Effector CD4-positive, alpha-beta T cell (primary cell): ENCODE measurements at regions not wholly inside any gene's neighbourhood (a gene's known extent, or its start where the extent isn't known, plus 50 kb on each side); places are given as distances from the start of the nearest gene placed in this dataset.
"Not testable (repeated sequence)": the region's sequence is repeated elsewhere in the genome, so short reads cannot be mapped to it uniquely, and the experiment has no call there.

Experiments
- DNase-seq: peaks from one replicate; pipeline ENCODE4 v3.0.0-alpha.2; 2020

DNA sequence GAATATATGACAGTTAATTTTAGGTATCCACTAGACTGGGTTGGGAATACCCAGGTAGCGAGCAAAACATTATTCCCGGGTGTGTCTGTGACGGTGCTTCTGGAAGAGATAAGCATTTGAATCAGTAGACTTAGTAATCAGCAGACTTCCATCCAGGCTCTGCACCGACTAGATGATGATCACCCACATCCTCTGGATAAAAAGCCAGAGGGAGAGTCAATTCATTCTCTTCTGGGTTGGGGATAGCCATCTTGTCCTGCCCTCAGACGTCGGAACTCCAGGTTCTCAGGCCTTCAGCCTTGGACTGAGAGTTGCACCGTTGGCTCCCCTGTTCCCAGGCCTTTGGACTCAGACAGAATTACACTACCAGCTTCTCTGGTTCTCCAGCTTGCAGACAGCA is 168.0 kb downstream of the PHLDA1 start:
- no peak for DNase-seq

DNA sequence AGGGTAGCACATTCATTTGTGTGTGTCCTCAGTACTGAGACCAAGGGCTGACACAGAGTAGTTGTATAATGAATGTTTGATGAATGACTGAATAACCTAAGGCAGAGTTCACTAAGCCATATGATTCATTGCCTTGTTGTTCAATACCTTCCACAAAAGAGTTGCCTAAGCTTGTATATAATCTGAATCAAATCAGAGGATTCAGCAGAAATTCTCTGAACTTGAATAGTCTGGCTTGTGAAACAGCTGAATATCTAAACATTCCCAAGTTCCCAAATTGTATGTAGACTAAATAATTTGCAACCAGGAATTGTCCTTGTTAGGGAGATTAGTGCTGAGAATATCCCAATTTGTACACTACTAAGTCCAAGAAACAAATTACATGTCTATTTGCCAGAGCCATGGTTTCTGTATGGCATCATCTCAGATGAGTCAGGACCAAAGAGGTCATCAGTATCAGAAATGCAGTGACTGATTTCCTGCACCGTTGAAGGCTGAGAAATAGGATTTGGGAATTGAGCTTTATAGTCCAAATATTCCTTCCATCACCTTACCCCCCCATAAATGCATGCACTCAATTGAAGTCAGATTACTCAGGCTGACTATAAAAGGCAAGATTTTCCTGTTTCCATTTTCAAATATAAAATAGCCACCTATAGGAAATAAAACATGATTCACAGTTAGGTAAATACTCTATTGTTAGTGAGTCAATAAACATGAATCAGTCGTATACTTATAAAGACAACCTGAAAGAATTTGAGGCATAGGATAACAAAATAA is 168.7 kb downstream of the PHLDA1 start:
- DNase-seq: no peak

DNA sequence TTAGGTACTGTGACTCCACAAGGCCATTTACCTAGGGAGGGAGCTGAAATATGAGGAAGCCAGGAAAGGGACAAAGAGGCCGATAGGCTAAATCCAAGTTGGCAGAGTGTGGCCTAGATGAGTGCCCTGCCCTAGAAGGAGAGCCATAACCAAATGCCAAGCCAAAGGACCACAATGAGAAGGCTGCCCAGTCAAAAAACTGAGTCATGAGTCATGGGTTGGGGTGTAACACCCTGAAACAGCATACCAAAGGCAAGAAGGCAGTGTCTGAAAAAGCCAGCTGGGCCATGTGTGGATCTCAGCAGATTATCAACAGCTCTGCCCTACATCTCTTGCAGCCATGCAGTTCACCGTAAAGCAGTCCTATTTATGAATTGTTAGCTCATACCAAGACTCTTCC is 171.7 kb downstream of the PHLDA1 start:
- no peak for DNase-seq

DNA sequence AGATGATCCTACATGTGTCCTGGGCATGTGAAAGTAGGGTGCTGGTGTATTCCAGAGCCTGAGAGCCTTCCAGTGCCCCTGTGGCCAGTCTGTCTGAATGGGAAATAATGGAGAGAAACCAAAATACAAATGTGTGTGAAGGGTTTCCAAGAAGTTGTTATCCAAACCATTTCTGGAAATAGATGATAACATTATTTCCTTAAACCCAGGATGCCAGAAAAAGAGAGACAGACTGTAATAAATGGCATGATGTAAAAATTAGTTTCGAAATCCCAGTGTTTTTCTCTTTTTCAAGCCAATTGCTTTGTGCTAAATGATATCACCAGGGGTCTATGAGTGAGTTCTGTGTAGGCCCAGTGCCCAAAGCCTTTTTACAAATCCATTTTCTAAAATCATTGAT is 175.3 kb downstream of the PHLDA1 start:
- DNase-seq: no peak

DNA sequence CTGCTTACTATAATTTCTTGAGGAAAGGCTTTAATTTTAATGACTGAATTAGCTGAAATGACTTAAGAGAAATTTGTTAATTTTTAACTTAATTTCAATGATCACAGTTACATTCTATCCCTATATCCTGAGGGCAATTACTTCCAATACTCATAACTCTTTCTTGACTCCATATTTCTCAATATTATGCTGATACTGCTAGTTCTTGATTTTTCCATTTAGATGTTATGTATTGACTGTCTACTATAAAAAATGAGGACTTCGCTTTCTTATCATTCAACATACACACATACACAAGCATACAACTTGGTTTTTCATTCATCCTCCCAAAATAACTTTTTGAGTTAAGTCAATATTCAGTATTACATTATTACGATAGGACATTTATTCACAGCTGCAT is 176.2 kb downstream of the PHLDA1 start:
- no peak for DNase-seq

DNA sequence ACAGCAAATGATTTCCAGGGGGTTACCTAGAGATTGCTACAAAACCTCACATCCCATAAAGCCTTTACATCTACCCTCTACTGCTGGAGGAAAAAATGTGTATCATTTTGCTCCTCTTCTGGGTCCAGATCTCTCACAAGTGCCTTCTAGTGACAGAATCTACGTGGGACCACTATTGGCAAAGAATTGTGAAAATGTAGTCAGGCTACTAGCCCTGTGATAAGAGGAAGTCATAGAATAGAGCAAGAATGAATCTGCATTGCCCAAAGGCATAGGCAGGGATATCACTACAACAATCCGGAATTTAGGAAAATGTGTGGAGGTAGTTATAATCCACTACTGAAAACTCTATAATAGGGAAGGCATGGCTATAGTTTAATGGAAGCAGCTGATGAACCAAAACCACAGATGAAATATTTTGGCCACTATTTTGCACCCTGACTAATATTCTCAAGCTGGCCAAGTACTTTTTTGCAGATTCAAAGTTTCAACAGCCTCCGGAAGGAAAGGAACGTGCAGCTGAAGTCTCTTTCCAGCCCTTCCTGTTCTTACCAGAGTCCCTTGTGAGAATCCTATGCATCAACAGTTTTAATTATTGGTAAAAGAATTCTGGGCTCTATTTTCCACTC is 176.8 kb downstream of the PHLDA1 start:
- no peak for DNase-seq

DNA sequence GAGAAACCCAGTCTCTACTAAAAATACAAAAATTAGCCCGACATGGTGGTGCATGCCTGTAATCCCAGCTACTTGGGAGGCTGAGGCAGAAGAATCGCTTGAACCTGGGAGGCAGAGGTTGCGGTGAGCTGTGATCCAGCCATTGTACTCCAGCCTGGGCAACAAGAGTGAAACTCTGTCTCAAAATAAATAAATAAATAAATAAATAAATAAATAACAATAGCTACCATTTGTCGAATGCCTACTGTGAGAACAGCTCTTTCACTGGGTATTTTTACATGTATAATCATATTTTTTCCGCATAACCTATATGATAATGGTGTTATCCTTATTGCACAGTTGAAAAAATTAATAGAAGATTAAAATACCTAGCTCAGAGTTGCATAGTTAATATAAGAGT is 177.4 kb downstream of the PHLDA1 start:
- DNase-seq: not testable (repeated sequence)

DNA sequence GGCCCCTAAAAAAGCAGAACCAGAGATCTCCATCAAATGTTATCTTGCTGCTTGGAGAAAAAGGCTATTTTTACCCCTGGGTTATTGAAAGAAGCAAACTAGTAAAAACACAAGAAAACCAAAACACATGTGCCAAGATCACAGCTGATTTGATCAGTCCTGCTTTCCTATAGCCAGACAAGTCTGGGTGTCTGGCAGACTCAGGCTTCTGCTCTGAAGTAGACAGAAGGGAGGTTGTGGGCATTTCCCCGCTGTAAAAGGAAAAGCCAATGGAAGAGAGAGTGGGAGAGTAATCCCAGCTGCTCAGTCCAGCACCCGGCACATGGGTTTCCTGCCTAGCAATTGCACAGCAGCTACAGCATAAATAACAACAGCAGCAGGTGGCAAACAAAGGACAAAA is 177.9 kb downstream of the PHLDA1 start:
- DNase-seq: no peak

DNA sequence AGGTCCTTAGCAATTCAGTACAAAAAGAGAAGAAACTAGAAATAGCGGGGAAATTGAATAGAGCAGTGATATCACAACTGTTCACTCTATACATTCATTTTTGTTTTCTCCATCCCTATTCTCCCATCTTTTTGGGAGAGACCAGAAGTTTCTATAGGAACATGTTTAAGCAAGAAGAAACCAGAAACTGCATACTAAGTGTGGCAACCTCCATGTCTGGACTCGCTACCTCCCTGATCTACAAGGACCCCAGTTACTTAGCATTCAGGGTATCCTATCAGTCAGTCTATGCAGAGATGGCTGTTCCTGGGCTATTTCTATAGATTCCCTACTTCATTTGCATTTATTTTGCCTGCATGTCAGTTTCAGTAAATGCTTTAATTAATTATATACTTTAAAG is 178.6 kb downstream of the PHLDA1 start:
- DNase-seq: no peak

DNA sequence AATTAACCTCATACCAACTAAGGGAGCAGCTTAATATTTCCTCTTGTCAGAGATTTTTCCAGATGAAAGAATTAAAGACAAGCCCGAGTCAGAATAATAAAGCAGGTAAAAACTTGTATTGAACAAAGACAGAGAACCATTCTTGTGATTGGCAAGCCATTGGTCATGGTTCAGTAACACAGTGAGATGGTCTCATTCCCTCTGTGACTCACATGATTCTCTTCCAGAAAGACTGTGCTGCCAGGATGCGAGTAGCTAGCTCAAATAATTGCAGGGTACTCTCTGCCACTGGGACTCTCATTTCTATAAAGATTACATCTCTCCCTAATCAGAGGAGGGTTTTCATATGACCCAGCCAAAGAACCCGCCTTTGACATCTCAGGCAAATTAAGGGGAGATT is 179.4 kb downstream of the PHLDA1 start:
- DNase-seq: no peak

DNA sequence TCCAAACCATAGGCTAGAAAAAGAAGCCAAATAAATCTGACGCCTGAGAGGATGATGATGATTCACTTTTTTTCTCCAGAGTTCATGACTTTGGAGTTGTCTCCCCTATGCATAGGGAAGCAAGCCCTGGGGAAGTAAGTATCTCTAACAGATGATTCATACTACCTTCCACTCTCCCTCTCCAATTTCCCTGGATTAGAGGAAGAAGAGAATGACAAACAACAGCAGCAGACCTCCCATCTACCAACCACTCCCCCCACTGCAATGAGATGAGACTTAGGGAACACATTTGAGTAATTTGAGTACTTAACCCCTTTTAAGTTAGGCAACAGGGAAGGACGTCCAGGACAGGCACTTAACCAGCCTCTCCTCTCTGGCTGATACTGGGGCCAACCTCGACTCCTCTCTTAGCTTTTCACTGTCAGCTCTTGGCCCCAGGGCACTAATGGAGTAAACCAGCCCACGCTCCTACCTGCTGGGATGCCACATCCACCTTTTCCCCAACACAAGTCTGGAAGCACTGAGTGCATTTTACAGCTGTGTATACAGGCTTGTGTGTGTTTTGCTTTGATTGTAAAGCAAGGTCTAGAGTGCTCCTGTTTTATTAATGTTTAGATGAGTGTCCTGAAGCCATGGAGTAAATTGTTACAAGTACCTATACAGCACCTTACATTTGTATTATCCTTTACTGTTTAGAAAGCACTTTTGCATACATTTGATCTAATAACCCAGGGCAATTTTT is 180.7 kb downstream of the PHLDA1 start:
- DNase-seq: no peak

DNA sequence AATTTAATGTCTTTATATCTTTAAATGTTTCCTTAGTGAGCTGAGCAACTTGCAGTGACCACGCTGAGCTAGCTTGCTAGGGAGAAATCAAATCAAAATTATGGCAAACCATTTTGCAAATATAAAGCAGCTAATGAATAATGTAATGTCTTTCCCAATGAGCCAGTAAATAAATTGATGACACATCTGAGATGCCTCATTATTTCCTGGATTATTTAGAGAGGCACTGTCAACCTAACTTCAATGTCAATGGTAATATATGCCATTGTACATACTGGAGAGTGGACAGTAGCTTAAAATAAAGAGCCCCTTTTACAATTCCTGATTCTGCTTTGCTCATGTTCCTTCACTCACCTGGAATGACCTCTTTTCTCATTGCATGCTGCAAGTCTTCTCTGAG is 182.6 kb downstream of the PHLDA1 start:
- no peak for DNase-seq

DNA sequence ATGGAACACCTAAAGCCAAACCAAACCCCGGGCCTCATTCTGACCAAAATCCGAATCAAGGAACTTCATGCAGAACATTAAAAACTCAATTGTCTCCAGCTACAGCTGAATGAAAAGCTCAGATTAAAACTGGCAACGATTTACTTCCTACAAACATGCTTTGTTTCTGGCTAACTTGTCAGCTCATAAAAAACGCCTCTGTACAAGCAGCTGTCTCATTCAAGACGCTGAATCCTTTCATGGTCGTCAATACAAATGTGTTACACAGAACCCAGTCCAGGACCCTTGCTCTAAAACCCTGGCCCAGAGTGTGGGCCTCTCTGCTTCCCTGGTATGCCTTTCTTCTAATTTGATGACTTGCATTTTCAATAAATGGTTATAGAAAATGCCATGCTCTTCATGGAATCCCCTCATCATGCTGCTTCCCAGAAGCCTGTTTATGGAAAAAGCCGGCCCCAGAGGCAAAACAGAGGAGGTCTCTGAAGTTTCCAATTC is 183.1 kb downstream of the PHLDA1 start:
- DNase-seq: no peak

DNA sequence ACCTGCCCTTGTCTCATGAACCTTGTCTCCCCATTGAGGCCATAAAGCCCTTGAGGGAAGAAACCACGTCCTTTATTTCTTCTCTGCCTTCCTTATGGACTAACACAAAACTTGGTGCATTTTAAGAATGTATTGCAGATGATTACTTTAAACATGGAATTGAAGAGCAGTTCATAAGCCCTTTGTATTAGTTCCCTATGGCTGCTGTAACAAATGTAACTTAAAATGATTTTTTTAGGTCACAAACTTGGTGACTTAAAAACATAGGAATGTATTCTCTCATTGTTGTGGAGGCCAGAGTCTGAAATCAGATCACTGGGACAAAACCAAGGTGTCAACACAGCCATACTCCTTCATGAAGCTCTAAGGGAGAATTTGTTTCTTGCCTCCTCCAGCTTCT is 185.5 kb downstream of the PHLDA1 start:
- no peak for DNase-seq

DNA sequence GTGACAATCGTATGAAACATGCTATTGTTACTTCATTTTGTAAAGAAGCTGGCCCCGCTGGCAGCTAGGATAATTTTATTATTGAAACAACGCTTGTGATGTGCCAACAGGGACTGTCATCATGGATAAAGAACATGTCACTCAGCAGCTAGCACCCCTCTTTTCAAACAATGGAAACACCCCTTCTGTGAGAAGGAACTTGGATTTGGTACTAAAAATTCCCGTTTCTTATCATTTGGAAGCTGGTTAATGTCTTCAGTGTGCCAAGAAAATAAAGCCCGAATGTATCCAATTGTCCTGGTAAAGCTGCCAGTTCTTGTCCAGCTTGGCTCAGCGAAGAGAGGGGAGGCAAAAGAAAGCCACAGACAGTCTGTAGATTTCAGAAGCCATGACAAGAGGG is 186.6 kb downstream of the PHLDA1 start:
- no peak for DNase-seq

DNA sequence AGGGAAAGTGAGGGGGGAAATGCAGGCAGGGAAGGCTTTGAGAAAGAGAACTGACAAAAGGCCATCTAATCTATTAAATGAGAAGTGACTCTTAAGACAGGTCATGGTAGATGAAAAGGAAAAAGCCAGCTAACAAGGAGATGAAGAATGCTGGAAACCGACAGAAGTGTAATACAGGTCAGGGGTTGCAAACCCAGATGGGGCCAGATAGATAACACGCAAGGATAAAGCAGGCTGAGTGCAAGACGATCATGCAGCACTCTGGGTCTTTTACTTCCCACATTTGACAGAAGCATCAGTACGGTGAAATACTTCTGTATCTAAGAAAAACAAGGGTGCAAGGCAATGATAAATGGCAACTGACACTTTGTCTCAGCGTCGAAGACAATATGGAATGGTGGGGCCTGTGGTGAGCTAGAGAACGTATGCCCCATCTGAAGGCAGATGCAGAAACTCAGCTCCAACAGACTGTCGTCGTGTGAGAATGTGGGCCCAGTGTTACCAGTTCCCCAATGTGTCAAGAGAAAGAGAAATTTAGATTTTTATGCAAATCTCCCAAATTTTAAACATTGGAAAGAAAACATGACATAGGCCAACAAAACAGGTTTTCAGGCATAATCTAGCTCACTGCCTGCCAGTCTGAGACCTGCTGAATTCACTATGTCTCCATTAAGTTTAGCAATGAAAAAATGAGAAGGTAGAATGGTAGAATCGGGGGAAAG is 187.4 kb downstream of the PHLDA1 start:
- no peak for DNase-seq

DNA sequence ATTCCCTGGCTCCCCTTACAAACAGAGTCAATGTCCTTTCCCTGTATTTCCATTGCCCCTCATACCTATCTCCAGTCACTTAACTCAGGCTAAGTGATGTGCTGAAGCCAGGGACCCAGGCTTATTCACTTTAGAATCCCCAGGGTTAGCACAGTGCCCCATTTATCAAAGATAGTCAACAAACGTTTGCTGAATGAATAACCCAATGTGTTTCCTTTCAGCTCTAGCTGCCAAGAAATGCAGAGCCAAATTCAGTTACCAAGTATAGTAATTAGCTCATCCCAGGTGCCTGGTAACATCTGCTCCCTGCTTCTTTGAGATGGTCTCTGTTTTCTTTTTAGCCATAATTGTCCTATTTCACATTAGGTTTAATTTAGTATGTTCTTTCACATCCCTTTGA is 189.5 kb downstream of the PHLDA1 start:
- no peak for DNase-seq

DNA sequence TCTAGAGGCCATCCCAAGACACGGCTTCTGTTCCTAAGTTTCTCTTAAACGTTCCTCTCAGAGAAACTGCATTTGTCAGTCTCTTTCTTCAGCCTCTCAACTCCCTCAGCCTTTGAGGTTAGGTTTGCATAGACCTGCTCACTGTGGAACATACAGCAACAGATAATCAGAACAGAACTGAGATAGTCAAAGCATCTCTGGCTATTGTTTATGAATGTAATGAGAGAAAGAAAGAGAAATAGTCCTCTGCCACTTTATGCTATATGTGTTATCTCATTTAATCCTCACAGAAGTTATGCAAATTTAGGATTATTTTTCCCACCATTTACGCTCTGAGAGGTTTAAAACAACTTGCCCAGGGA is 190.6 kb downstream of the PHLDA1 start:
- no peak for DNase-seq

DNA sequence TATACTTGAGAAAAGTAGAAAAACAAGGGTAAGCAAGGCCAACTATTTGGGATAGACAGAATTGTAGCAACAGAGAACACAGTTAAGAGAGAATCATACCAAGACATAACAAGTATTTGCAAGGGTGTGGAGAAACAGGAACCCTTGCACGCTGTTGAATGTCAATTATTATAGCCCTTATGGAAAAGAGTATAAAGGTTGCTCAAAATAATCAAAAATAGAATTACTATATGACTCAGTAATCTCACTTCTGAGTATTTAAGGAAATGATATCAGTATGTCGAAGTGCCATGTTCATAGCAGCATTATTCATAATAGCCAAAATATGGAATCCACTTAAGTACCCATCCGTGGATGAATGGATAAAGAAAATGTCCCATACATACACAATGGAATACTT is 193.3 kb downstream of the PHLDA1 start:
- no peak for DNase-seq

DNA sequence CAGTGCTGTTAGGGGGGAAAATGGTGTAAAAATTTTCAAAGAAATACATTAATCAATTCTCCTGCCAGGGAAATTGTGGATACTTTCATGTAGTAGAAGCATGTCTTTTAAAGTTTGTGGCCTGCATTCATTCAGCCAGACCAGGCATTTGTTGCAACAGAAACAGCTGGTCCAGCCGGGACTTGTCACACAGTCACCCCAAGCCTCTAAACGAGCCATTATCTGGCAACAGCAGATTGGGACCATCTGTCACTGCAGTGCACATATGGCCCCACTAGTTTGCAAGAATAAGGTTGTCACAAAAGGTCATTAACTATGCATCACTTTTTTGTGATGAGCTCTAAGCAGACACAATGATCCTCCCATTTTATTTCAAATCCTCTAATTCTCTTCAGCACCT is 193.9 kb downstream of the PHLDA1 start:
- DNase-seq: no peak

DNA sequence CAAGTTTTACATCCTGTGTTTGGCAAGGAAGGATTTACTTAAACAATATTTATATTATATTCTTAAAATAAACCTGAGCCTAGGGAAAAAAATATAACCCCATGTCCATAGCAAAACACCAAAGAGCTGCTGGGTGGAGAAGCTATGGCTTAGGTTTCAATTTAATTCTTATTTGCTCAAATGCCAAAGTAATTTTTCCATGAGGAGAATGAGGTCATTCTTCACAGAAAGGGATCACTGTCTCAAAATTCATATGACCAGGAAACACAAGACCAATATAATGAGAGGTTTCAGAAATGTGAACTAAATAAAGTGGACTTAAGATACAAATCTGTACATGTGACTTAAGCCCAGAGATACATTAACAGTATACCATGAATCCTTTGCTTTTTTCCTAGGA is 195.0 kb downstream of the PHLDA1 start:
- DNase-seq: no peak

DNA sequence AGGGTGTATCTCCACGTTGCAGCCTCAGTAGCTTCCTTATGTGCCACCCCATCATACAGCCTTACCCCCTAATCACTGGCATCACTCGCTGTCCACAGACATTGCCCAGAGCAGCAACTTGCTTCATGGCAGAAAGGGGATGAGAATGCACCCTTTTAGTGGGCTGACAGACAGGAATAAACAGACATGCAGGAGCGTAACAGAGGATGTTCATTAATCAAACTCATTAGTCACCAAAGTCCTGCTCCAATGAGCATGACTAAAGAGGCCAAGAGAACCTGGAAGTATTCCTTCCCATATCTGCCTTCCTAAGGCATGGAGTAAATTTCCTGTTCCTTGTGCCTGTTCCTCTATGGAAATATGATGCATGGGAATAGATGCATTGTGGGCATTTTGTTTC is 197.0 kb downstream of the PHLDA1 start:
- DNase-seq: no peak

DNA sequence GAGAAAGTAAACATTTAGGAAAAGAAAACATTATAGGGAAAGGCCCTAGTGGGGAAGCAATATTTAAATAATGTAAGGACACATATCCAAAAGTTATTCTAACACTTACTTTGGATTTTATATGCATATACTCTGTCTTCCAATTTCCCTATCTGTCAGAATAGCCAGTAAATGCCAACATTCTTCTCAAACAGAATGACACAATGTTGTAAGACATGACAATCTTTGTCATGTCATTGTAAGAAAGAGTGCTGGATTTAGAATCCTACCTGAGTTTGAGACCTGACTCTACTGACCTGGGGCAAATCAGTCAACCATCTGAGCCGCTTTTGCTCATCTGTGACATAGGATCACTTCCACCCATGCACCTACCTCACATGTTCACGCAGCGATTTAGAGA is 198.3 kb downstream of the PHLDA1 start:
- DNase-seq: no peak
